ENCODE measurements at regions not wholly inside any gene's neighbourhood (a gene's known extent, or its start where the extent isn't known, plus 50 kb on each side); places are given as distances from the start of the nearest gene placed in this dataset.

GRCh38 chr6:9121549-9121948 lies 686.2 kb upstream of the SLC35B3 start:
- DNase-seq (ENCODE audit: insufficient read length, low spot score) (no peak), FAIRE-seq (no peak)
- no peak for TF ChIP-seq CTCF (IDR thresholded peaks at IDR 0.05; ENCODE audit: insufficient read depth, missing control alignments)

DNA sequence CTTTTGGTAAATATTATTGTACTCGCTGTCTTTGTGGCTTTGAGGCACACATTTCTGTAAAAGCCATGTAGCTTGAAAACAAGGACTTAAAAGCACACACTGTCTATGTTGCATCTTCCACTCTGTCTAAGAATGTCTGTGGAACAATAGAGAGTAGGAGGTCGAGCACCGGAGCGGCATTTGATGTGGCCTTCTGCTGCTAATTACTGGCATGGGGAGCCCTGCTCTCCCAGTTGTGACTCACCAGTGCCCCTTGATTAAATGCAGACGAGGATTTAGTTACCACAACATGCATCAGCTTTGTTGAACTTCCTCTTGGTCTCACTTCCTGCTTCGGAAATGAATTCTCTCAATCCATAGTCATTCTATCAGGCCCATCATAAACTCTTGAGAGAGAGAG lies 680.7 kb upstream of the SLC35B3 start:
- DNase-seq (ENCODE audit: insufficient read length, low spot score) (no peak), FAIRE-seq (no peak)
- no peak for TF ChIP-seq CTCF (IDR thresholded peaks at IDR 0.05; ENCODE audit: insufficient read depth, missing control alignments)

- no peak for FAIRE-seq
Observed at GRCh38 chr6:9112544-9112943, 677.2 kb upstream of the SLC35B3 start.

DNA sequence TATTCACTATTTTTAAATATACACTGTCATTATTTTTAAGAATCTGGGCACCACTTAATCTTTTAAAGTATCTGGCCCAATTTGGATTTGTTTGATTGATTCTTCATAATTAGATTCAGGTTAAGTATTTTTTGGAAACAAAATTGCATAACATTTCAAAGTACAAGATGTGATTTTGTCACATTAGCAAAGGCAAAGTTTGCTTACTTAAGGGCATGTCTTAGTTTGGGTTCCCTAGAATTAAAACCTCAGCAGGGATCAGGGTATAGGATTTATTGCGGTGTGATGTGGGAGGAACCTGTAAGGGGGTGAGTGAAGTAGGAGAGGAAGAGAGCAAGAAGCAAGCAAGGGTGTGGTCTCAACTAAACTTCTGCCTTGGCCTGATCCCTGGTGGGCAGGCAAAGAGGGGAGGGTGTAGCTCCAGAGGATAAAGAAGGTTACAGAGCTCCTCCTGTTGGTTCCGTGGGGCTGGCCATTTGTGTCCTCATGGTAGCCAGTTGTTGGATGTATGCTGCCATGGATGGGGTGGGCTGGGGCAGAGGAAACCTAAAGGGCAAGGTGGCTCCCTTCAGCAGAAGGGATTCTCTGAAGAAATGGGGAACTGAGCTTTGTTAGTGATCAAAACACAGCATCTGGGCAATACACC lies 668.7 kb upstream of the SLC35B3 start:
- FAIRE-seq (no peak), DNase-seq (ENCODE audit: insufficient read length, low spot score) (no peak)
- TF ChIP-seq CTCF (IDR thresholded peaks at IDR 0.05; ENCODE audit: insufficient read depth, missing control alignments) = no peak

More at GRCh38 chr6:9112544-9112943, 677.2 kb upstream of the SLC35B3 start:
- TF ChIP-seq CTCF (IDR thresholded peaks at IDR 0.05; ENCODE audit: insufficient read depth, missing control alignments) = no peak
- DNase-seq (ENCODE audit: insufficient read length, low spot score) = no peak

- DNase-seq (ENCODE audit: insufficient read length, low spot score) (no peak), FAIRE-seq (no peak)
- TF ChIP-seq CTCF (IDR thresholded peaks at IDR 0.05; ENCODE audit: insufficient read depth, missing control alignments) = no peak
Observed at GRCh38 chr6:9101920-9102319, 666.6 kb upstream of the SLC35B3 start.

DNA sequence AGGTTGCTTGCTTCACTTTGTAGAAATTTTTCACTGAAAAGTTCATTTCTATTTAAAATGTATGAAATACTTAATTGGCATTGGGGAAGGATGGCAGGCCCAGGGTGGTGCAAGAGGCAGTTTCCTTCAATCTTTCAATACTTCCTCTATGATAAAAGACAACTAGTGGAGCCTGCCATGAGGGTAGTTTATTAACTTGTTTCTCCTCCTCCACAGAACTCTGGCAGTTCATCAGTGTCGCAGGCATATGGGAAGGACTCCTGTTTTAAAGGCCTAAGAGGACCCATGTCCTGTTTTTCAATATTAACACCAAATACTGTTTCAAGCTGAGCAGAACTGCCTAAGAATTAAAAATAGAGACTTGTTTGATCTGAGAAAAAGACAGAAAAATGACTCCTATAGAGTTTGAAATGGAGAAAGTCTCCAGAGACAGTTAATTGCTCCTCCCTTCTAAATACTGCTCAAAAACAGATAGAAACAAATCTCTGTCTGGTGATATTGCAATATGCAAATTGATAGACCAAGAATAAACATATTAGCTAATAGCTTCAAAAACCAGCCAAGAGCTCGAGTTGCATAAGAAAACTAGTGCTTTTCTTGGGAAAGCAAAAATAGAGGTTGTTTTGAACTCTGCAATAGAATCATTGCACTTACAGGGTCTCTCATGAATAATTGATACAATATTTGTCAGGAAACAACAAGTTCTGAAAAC lies 665.7 kb upstream of the SLC35B3 start:
- no peak for DNase-seq (ENCODE audit: insufficient read length, low spot score)
- FAIRE-seq = no peak
- no peak for TF ChIP-seq CTCF (IDR thresholded peaks at IDR 0.05; ENCODE audit: insufficient read depth, missing control alignments)

- TF ChIP-seq CTCF (IDR thresholded peaks at IDR 0.05; ENCODE audit: insufficient read depth, missing control alignments) = no peak
- no peak for FAIRE-seq
- no peak for DNase-seq (ENCODE audit: insufficient read length, low spot score)
Observed at GRCh38 chr6:9095729-9096128, 660.4 kb upstream of the SLC35B3 start.

Measured in D721Med (cell line).